ENCODE measurements at regions not wholly inside any gene's neighbourhood (a gene's known extent, or its start where the extent isn't known, plus 50 kb on each side); places are given as distances from the start of the nearest gene placed in this dataset.

- RAD21 ChIA-PET (ENCODE audit: low non-redundant PET in 1 of 2, low total read pairs in 2 of 2, uncharacterized antibody in 2 of 2, unreplicated experiment in 2 of 2), result no interaction called here
- no peak overlapping the region for H3K27ac ChIP-seq (ENCODE audit: low read depth, low read length)
- H3K9ac ChIP-seq (ENCODE audit: low read length), result no peak overlapping the region
- no peaks in the 10 kb centered on the region for H3K27me3 ChIP-seq (ENCODE audit: insufficient read depth, low read length)
- CTCF ChIA-PET, result no interaction called here
- intact Hi-C loops (cut with micrococcal nuclease), result no loop called here
- TF ChIP-seq JUND (IDR thresholded peaks at IDR 0.05) (no peak), YY1 (IDR thresholded peaks at IDR 0.05; ENCODE audit: extremely low read depth, insufficient replicate concordance, low read depth, low read length) (no peak), ELF1 (IDR thresholded peaks at IDR 0.05; ENCODE audit: borderline replicate concordance, low read depth) (no peak), ZNF274 (IDR thresholded peaks at IDR 0.05; ENCODE audit: low read depth, low read length) (no peak), SIN3A (IDR thresholded peaks at IDR 0.05; ENCODE audit: low read depth) (no peak), MAX (IDR thresholded peaks at IDR 0.05) (no peak), POLR2A (IDR thresholded peaks at IDR 0.05; ENCODE audit: borderline replicate concordance, extremely low read depth, insufficient read depth, insufficient read length) (no peak), ZFX (IDR thresholded peaks at IDR 0.05) (no peak), EZH2phosphoT487 (IDR thresholded peaks at IDR 0.05; ENCODE audit: borderline replicate concordance) (no peak), EZH2 (IDR thresholded peaks at IDR 0.05) (no peak), SRF (IDR thresholded peaks at IDR 0.05; ENCODE audit: low read depth) (no peak), ATF3 (IDR thresholded peaks at IDR 0.05) (no peak), RAD21 (IDR thresholded peaks at IDR 0.05; ENCODE audit: low read depth) (no peak), FOSL1 (IDR thresholded peaks at IDR 0.05; ENCODE audit: low read depth) (no peak), SP1 (IDR thresholded peaks at IDR 0.05; ENCODE audit: low read depth) (no peak), ZBTB33 (IDR thresholded peaks at IDR 0.05; ENCODE audit: extremely low read depth, insufficient replicate concordance, low read length) (no peak), CTCF (IDR thresholded peaks at IDR 0.05 in 2 of 3, conservative IDR thresholded peaks at IDR 0.05 in 1 of 3; ENCODE audit: borderline replicate concordance in 1 of 3, insufficient read depth in 1 of 3, low read depth in 2 of 3, low read length in 2 of 3) (no peak), CBX3 (IDR thresholded peaks at IDR 0.05; ENCODE audit: low read depth) (no peak)
- TF ChIP-seq, protein P1, sequence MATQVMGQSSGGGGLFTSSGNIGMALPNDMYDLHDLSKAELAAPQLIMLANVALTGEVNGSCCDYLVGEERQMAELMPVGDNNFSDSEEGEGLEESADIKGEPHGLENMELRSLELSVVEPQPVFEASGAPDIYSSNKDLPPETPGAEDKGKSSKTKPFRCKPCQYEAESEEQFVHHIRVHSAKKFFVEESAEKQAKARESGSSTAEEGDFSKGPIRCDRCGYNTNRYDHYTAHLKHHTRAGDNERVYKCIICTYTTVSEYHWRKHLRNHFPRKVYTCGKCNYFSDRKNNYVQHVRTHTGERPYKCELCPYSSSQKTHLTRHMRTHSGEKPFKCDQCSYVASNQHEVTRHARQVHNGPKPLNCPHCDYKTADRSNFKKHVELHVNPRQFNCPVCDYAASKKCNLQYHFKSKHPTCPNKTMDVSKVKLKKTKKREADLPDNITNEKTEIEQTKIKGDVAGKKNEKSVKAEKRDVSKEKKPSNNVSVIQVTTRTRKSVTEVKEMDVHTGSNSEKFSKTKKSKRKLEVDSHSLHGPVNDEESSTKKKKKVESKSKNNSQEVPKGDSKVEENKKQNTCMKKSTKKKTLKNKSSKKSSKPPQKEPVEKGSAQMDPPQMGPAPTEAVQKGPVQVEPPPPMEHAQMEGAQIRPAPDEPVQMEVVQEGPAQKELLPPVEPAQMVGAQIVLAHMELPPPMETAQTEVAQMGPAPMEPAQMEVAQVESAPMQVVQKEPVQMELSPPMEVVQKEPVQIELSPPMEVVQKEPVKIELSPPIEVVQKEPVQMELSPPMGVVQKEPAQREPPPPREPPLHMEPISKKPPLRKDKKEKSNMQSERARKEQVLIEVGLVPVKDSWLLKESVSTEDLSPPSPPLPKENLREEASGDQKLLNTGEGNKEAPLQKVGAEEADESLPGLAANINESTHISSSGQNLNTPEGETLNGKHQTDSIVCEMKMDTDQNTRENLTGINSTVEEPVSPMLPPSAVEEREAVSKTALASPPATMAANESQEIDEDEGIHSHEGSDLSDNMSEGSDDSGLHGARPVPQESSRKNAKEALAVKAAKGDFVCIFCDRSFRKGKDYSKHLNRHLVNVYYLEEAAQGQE (IDR thresholded peaks at IDR 0.05; ENCODE audit: low read depth), result no peak
- H3K9me2 ChIP-seq (ENCODE audit: insufficient read depth), result no peaks in the 10 kb centered on the region
- ATAC-seq (no peak), DNase-seq (ENCODE audit: low read depth, low spot score) (no peak)
- no peak overlapping the region for H2AFZ ChIP-seq (ENCODE audit: low read depth, low read length, poor library complexity, severe bottlenecking)
- no peaks in the 10 kb centered on the region for H3K4me1 ChIP-seq (ENCODE audit: control insufficient read depth in 1 of 2, insufficient read depth in 2 of 2, low read length in 2 of 2)
- no peak overlapping the region for H3K4me2 ChIP-seq (ENCODE audit: low read length)
- H4K20me1 ChIP-seq (ENCODE audit: insufficient read depth), result no peaks in the 10 kb centered on the region
- no peaks in the 10 kb centered on the region for H3K36me3 ChIP-seq (ENCODE audit: control insufficient read depth in 1 of 2, insufficient read depth in 2 of 2, low read length in 2 of 2)
- H3K79me2 ChIP-seq (ENCODE audit: insufficient read depth, low read length), result no peaks in the 10 kb centered on the region
- peaks cover 14 to 41% of the 10 kb centered on the region in 2 experiments; a peak in 2 of 4 replicates for H3K9me3 ChIP-seq (ENCODE audit: control insufficient read depth in 1 of 2, insufficient read depth in 1 of 2, low read depth in 1 of 2, low read length in 2 of 2)
- POLR2A ChIA-PET, result no interaction called here
- BruUV-seq (replicated peaks), result no TSS peak
- H3K4me3 ChIP-seq (replicated peaks in 1 of 2; ENCODE audit: low read depth in 1 of 2, low read length in 2 of 2), result no peak overlapping the region
These were observed 484.2 kb upstream of the CELF2 start for GRCh38 chr10:10533437-10533836.

All from HCT116 (cell line).